Frontal cortex (tissue), 3 donors: ENCODE measurements at regions not wholly inside any gene's neighbourhood (a gene's known extent, or its start where the extent isn't known, plus 50 kb on each side); places are given as distances from the start of the nearest gene placed in this dataset.
"Not testable (repeated sequence)": the region's sequence is repeated elsewhere in the genome, so short reads cannot be mapped to it uniquely, and the experiment has no call there.

Experiments used
- DNase-seq, 2 donors: peaks; one replicate each; pipeline ENCODE4 v3.0.0; 2012; ENCODE audit warnings: low spot score in 2 of 2
- FAIRE-seq: peaks from 2 replicates; lab custom pipeline; 2012; peaks lifted over from hg19 to GRCh38; lab: Jason Lieb, UNC
- donor health status: control.
- donor health status: control.
- donor health status: control.

GRCh38 chr19:31518216-31519020, 169.2 kb upstream of the TSHZ3 start:
- DNase-seq, result no peak
- no peak for FAIRE-seq

- no peak for FAIRE-seq
- DNase-seq, result no peak
Observed at GRCh38 chr19:31519256-31519655, 170.0 kb upstream of the TSHZ3 start.

GRCh38 chr19:31519908-31520307, 170.7 kb upstream of the TSHZ3 start:
- FAIRE-seq (no peak), DNase-seq (no peak)

GRCh38 chr19:31520633-31521032, 171.4 kb upstream of the TSHZ3 start:
- DNase-seq (no peak), FAIRE-seq (no peak)

- DNase-seq (no peak), FAIRE-seq (peak; percentile 84)
Observed at GRCh38 chr19:31525610-31526147, 176.4 kb upstream of the TSHZ3 start.

- FAIRE-seq (no peak), DNase-seq (no peak)
Observed at GRCh38 chr19:31527443-31527842, 178.2 kb upstream of the TSHZ3 start.

GRCh38 chr19:31528261-31528660, 179.0 kb upstream of the TSHZ3 start:
- DNase-seq (no peak), FAIRE-seq (no peak)

- FAIRE-seq, result no peak
Observed at GRCh38 chr19:31529121-31529520, 179.9 kb upstream of the TSHZ3 start.

GRCh38 chr19:31530781-31531180, 181.5 kb upstream of the TSHZ3 start:
- DNase-seq (no peak), FAIRE-seq (no peak)

More at GRCh38 chr19:31529121-31529520, 179.9 kb upstream of the TSHZ3 start:
- DNase-seq, result no peak

GRCh38 chr19:31531326-31531725, 182.1 kb upstream of the TSHZ3 start:
- no peak for FAIRE-seq

GRCh38 chr19:31532034-31532433, 182.8 kb upstream of the TSHZ3 start:
- no peak for DNase-seq
- no peak for FAIRE-seq

More at GRCh38 chr19:31531326-31531725, 182.1 kb upstream of the TSHZ3 start:
- DNase-seq, result no peak

- DNase-seq (no peak), FAIRE-seq (no peak)
Observed at GRCh38 chr19:31533114-31533513, 183.9 kb upstream of the TSHZ3 start.

- no peak for DNase-seq
- FAIRE-seq, result no peak
Observed at GRCh38 chr19:31534231-31534630, 185.0 kb upstream of the TSHZ3 start.

- DNase-seq, result no peak
- no peak for FAIRE-seq
Observed at GRCh38 chr19:31534786-31535657, 185.8 kb upstream of the TSHZ3 start.

- DNase-seq (no peak), FAIRE-seq (no peak)
Observed at GRCh38 chr19:31535691-31536460, 186.6 kb upstream of the TSHZ3 start.

GRCh38 chr19:31537136-31537535, 187.9 kb upstream of the TSHZ3 start:
- DNase-seq, result no peak
- no peak for FAIRE-seq

- DNase-seq, FAIRE-seq: not testable (repeated sequence)
Observed at GRCh38 chr19:31537902-31538301, 188.7 kb upstream of the TSHZ3 start.

- FAIRE-seq, result no peak
- no peak for DNase-seq
Observed at GRCh38 chr19:31538879-31539278, 189.6 kb upstream of the TSHZ3 start.

GRCh38 chr19:31539386-31539785, 190.2 kb upstream of the TSHZ3 start:
- FAIRE-seq (no peak), DNase-seq (no peak)

- no peak for DNase-seq
- FAIRE-seq, result no peak
Observed at GRCh38 chr19:31541396-31541795, 192.2 kb upstream of the TSHZ3 start.
